ENCODE measurements at regions not wholly inside any gene's neighbourhood (a gene's known extent, or its start where the extent isn't known, plus 50 kb on each side); places are given as distances from the start of the nearest gene placed in this dataset.

- peak overlapping the region; percentile 26 for H2AFZ ChIP-seq (ENCODE audit: low read length)
- H3K9ac ChIP-seq (ENCODE audit: low read length) = peak overlapping the region; percentile 66
- no peaks in the 10 kb centered on the region for H3K36me3 ChIP-seq (replicated peaks; ENCODE audit: insufficient read depth, low read length)
- H3K27ac ChIP-seq (ENCODE audit: low read length) = peak overlapping the region; percentile 93
- H3K4me2 ChIP-seq (ENCODE audit: low read depth, low read length) = no peak overlapping the region
- no peak overlapping the region for H3K4me3 ChIP-seq (ENCODE audit: low read length)
- H3F3A ChIP-seq (ENCODE audit: insufficient read depth, low read length) = peaks cover 24% of the 10 kb centered on the region
- DNase-seq = no peak
- H3K9me2 ChIP-seq (replicated peaks; ENCODE audit: insufficient read depth, low read length) = no peaks in the 10 kb centered on the region
- H4K20me1 ChIP-seq (ENCODE audit: insufficient read depth, low read length) = no peaks in the 10 kb centered on the region
- no peaks in the 10 kb centered on the region for H3K27me3 ChIP-seq (replicated peaks; ENCODE audit: insufficient read depth, low read length)
- no peak for TF ChIP-seq CTCF (IDR thresholded peaks at IDR 0.05; ENCODE audit: low read length)
- TF ChIP-seq EZH2 (optimal IDR thresholded peaks at IDR 0.05; ENCODE audit: low read depth, low read length) = no peak
- no peak for TF ChIP-seq EZH2phosphoT487 (IDR thresholded peaks at IDR 0.05; ENCODE audit: low read length)
- H3K4me1 ChIP-seq (ENCODE audit: low read length) = peaks cover 33% of the 10 kb centered on the region
- no peaks in the 10 kb centered on the region for H3K79me2 ChIP-seq (ENCODE audit: low read length)
- H3K9me3 ChIP-seq (replicated peaks; ENCODE audit: insufficient read depth, low read length) = no peaks in the 10 kb centered on the region
Observed at GRCh38 chr2:128370468-128371247, 52.0 kb upstream of the HS6ST1 start.

- Histone ChIP-seq H3K79me2 (ENCODE audit: low read length) (no peaks in the 10 kb centered on the region), H3K9ac (ENCODE audit: low read length) (peak overlapping the region; percentile 66), H3K36me3 (replicated peaks; ENCODE audit: insufficient read depth, low read length) (no peaks in the 10 kb centered on the region), H4K20me1 (ENCODE audit: insufficient read depth, low read length) (no peaks in the 10 kb centered on the region), H3K9me2 (replicated peaks; ENCODE audit: insufficient read depth, low read length) (no peaks in the 10 kb centered on the region), H3K27me3 (replicated peaks; ENCODE audit: insufficient read depth, low read length) (no peaks in the 10 kb centered on the region), H3K4me1 (ENCODE audit: low read length) (peaks cover 33% of the 10 kb centered on the region), H3K4me2 (ENCODE audit: low read depth, low read length) (peak overlapping the region; percentile 28; the same call in 1 of the 2 replicates), H3F3A (ENCODE audit: insufficient read depth, low read length) (peaks cover 24% of the 10 kb centered on the region), H3K9me3 (replicated peaks; ENCODE audit: insufficient read depth, low read length) (no peaks in the 10 kb centered on the region), H3K27ac (ENCODE audit: low read length) (peak overlapping the region; percentile 93), H3K4me3 (ENCODE audit: low read length) (no peak overlapping the region), H2AFZ (ENCODE audit: low read length) (peak overlapping the region; percentile 26)
- no peak for TF ChIP-seq EZH2 (optimal IDR thresholded peaks at IDR 0.05; ENCODE audit: low read depth, low read length)
- no peak for TF ChIP-seq EZH2phosphoT487 (IDR thresholded peaks at IDR 0.05; ENCODE audit: low read length)
- TF ChIP-seq CTCF (IDR thresholded peaks at IDR 0.05; ENCODE audit: low read length) = no peak
- DNase-seq = no peak
Observed at GRCh38 chr2:128371248-128371630, 52.6 kb upstream of the HS6ST1 start.

GRCh38 chr2:128371648-128372345, 53.1 kb upstream of the HS6ST1 start:
- Histone ChIP-seq H3K27me3 (replicated peaks; ENCODE audit: insufficient read depth, low read length) (no peaks in the 10 kb centered on the region), H3K9me2 (replicated peaks; ENCODE audit: insufficient read depth, low read length) (no peaks in the 10 kb centered on the region), H2AFZ (ENCODE audit: low read length) (peak overlapping the region; percentile 26; the same call in 1 of the 2 replicates), H3K79me2 (ENCODE audit: low read length) (no peaks in the 10 kb centered on the region), H3K27ac (ENCODE audit: low read length) (peak overlapping the region; percentile 93), H3K36me3 (replicated peaks; ENCODE audit: insufficient read depth, low read length) (no peaks in the 10 kb centered on the region), H4K20me1 (ENCODE audit: insufficient read depth, low read length) (no peaks in the 10 kb centered on the region), H3F3A (ENCODE audit: insufficient read depth, low read length) (peaks cover 24% of the 10 kb centered on the region), H3K4me1 (ENCODE audit: low read length) (peaks cover 33% of the 10 kb centered on the region), H3K9me3 (replicated peaks; ENCODE audit: insufficient read depth, low read length) (no peaks in the 10 kb centered on the region), H3K4me3 (ENCODE audit: low read length) (no peak overlapping the region), H3K4me2 (ENCODE audit: low read depth, low read length) (peak overlapping the region; percentile 28), H3K9ac (ENCODE audit: low read length) (peak overlapping the region; percentile 66)
- no peak for TF ChIP-seq EZH2 (optimal IDR thresholded peaks at IDR 0.05; ENCODE audit: low read depth, low read length)
- peak; percentile 97 for DNase-seq
